Stimulated activated CD4-positive, alpha-beta T cell treated with anti-CD3 and anti-CD28 coated beads, Interleukin-12 subunit alpha, Interleukin-12 subunit beta, amount 100 ng/mL, for 24 hours (primary cell): ENCODE measurements at regions not wholly inside any gene's neighbourhood (a gene's known extent, or its start where the extent isn't known, plus 50 kb on each side); places are given as distances from the start of the nearest gene placed in this dataset.
"Not testable (repeated sequence)": the region's sequence is repeated elsewhere in the genome, so short reads cannot be mapped to it uniquely, and the experiment has no call there.

Experiments
- DNase-seq, 2 experiments: peaks; one replicate each; pipeline ENCODE4 v3.0.0-alpha.2; 2020; ENCODE audit warnings: low read depth in 2 of 2

GRCh38 chr6:86738078-86738477, 199.2 kb upstream of the HTR1E start:
- DNase-seq, result no peak

- DNase-seq, result not testable (repeated sequence)
These were observed 205.7 kb upstream of the HTR1E start for GRCh38 chr6:86731631-86732030.

- not testable (repeated sequence) for DNase-seq
These were observed 206.6 kb upstream of the HTR1E start for GRCh38 chr6:86730772-86731171.

GRCh38 chr6:86730216-86730615, 207.1 kb upstream of the HTR1E start:
- DNase-seq, result no peak

GRCh38 chr6:86728976-86729375, 208.4 kb upstream of the HTR1E start:
- DNase-seq, result no peak

GRCh38 chr6:86724695-86725094, 212.6 kb upstream of the HTR1E start:
- DNase-seq, result no peak

GRCh38 chr6:86723729-86724128, 213.6 kb upstream of the HTR1E start:
- DNase-seq, result no peak

GRCh38 chr6:86723151-86723550, 214.2 kb upstream of the HTR1E start:
- DNase-seq, result no peak

GRCh38 chr6:86722131-86722530, 215.2 kb upstream of the HTR1E start:
- DNase-seq, result no peak

GRCh38 chr6:86715676-86716075, 221.7 kb upstream of the HTR1E start:
- DNase-seq, result no peak

GRCh38 chr6:86712039-86712438, 225.3 kb upstream of the HTR1E start:
- no peak for DNase-seq

- DNase-seq, result no peak
These were observed 229.7 kb upstream of the HTR1E start for GRCh38 chr6:86707545-86708120.

GRCh38 chr6:86706449-86706848, 230.9 kb upstream of the HTR1E start:
- DNase-seq, result no peak

GRCh38 chr6:86701228-86701627, 236.1 kb upstream of the HTR1E start:
- not testable (repeated sequence) for DNase-seq

- no peak for DNase-seq
These were observed 250.8 kb upstream of the HTR1E start for GRCh38 chr6:86686496-86686895.

GRCh38 chr6:86685230-86685797, 252.0 kb upstream of the HTR1E start:
- DNase-seq, result no peak

- DNase-seq, result no peak
These were observed 254.0 kb upstream of the HTR1E start for GRCh38 chr6:86683132-86683908.

- no peak for DNase-seq
These were observed 255.0 kb upstream of the HTR1E start for GRCh38 chr6:86682297-86682696.

- not testable (repeated sequence) for DNase-seq
These were observed 256.2 kb upstream of the HTR1E start for GRCh38 chr6:86681140-86681539.

GRCh38 chr6:86672125-86672524, 265.2 kb upstream of the HTR1E start:
- DNase-seq, result not testable (repeated sequence)

- DNase-seq, result no peak
These were observed 280.1 kb upstream of the HTR1E start for GRCh38 chr6:86657192-86657591.

- no peak for DNase-seq
These were observed 308.2 kb upstream of the HTR1E start for GRCh38 chr6:86629123-86629522.

GRCh38 chr6:86619428-86619827, 317.9 kb upstream of the HTR1E start:
- no peak for DNase-seq
